ENCODE measurements at regions not wholly inside any gene's neighbourhood (a gene's known extent, or its start where the extent isn't known, plus 50 kb on each side); places are given as distances from the start of the nearest gene placed in this dataset.

GRCh38 chr6:84862843-84863242 is 98.4 kb upstream of the TBX18 start:
- Histone ChIP-seq H2AK5ac (ENCODE audit: low read length, severe bottlenecking) (no peak overlapping the region), H4K8ac (ENCODE audit: low read length) (no peak overlapping the region), H3K14ac (ENCODE audit: low read length in 2 of 2) (no peak overlapping the region), H2BK5ac (ENCODE audit: low read depth, low read length, poor library complexity, severe bottlenecking) (no peak overlapping the region), H2AFZ (ENCODE audit: low read depth, low read length) (no peak overlapping the region), H3K18ac (ENCODE audit: low read depth in 1 of 2, low read length in 2 of 2) (no peak overlapping the region), H3K79me1 (replicated peaks; ENCODE audit: low read length, poor library complexity, severe bottlenecking) (no peaks in the 10 kb centered on the region), H3K4ac (ENCODE audit: low read depth in 1 of 2, low read length in 2 of 2) (no peak overlapping the region), H2BK120ac (ENCODE audit: low read depth, low read length) (no peak overlapping the region), H3K9ac (ENCODE audit: low read length) (no peak overlapping the region), H4K91ac (ENCODE audit: low read length) (no peak overlapping the region), H3K4me1 (ENCODE audit: control insufficient read depth, insufficient read depth, low read depth, low read length) (no peaks in the 10 kb centered on the region), H3K9me3 (ENCODE audit: control insufficient read depth, low read length) (no peaks in the 10 kb centered on the region), H3K4me3 (ENCODE audit: insufficient read depth in 1 of 2, low read depth in 1 of 2, low read length in 2 of 2) (no peak overlapping the region), H2BK15ac (ENCODE audit: low read depth, poor library complexity, severe bottlenecking) (no peak overlapping the region), H2BK12ac (ENCODE audit: low read length in 2 of 2) (no peak overlapping the region), H3K36me3 (ENCODE audit: control insufficient read depth in 1 of 2, insufficient read depth in 2 of 2, low read depth in 1 of 2, low read length in 2 of 2) (no peaks in the 10 kb centered on the region), H3K4me2 (ENCODE audit: low read length, poor library complexity, severe bottlenecking) (no peak overlapping the region), H3K23ac (ENCODE audit: low read length in 2 of 2) (no peak overlapping the region), H3K27ac (ENCODE audit: low read length, poor library complexity, severe bottlenecking) (no peak overlapping the region), H3K27me3 (ENCODE audit: control insufficient read depth in 1 of 2, insufficient read depth in 1 of 2, low read length in 2 of 2) (no peaks in the 10 kb centered on the region)
- no peak for DNase-seq
- WGBS, result 67% methylated on average over 1 of the region's 1 CpG

GRCh38 chr6:84860920-84861319 is 96.5 kb upstream of the TBX18 start:
- H3K79me1 ChIP-seq (replicated peaks; ENCODE audit: low read length, poor library complexity, severe bottlenecking), result no peaks in the 10 kb centered on the region
- no peaks in the 10 kb centered on the region for H3K36me3 ChIP-seq (ENCODE audit: control insufficient read depth in 1 of 2, insufficient read depth in 2 of 2, low read depth in 1 of 2, low read length in 2 of 2)
- no peak overlapping the region for H4K8ac ChIP-seq (ENCODE audit: low read length)
- no peak overlapping the region for H3K4ac ChIP-seq (ENCODE audit: low read depth in 1 of 2, low read length in 2 of 2)
- H2BK120ac ChIP-seq (ENCODE audit: low read depth, low read length), result no peak overlapping the region
- WGBS, result no CpG with 5 or more reads among the region's 2 CpGs
- no peak overlapping the region for H3K4me3 ChIP-seq (ENCODE audit: insufficient read depth in 1 of 2, low read depth in 1 of 2, low read length in 2 of 2)
- no peak overlapping the region for H2BK12ac ChIP-seq (ENCODE audit: low read length in 2 of 2)
- no peaks in the 10 kb centered on the region for H3K4me1 ChIP-seq (ENCODE audit: control insufficient read depth, insufficient read depth, low read depth, low read length)
- no peak overlapping the region for H2BK5ac ChIP-seq (ENCODE audit: low read depth, low read length, poor library complexity, severe bottlenecking)
- no peak overlapping the region for H3K14ac ChIP-seq (ENCODE audit: low read length in 2 of 2)
- H3K27me3 ChIP-seq (ENCODE audit: control insufficient read depth in 1 of 2, insufficient read depth in 1 of 2, low read length in 2 of 2), result no peaks in the 10 kb centered on the region
- no peak overlapping the region for H3K18ac ChIP-seq (ENCODE audit: low read depth in 1 of 2, low read length in 2 of 2)
- no peak overlapping the region for H4K91ac ChIP-seq (ENCODE audit: low read length)
- H3K9me3 ChIP-seq (ENCODE audit: control insufficient read depth, low read length), result no peaks in the 10 kb centered on the region
- H3K27ac ChIP-seq (ENCODE audit: low read length, poor library complexity, severe bottlenecking), result no peak overlapping the region
- no peak for DNase-seq
- H3K9ac ChIP-seq (ENCODE audit: low read length), result peak overlapping the region; percentile 1
- no peak overlapping the region for H2AFZ ChIP-seq (ENCODE audit: low read depth, low read length)
- no peak overlapping the region for H3K4me2 ChIP-seq (ENCODE audit: low read length, poor library complexity, severe bottlenecking)
- H3K23ac ChIP-seq (ENCODE audit: low read length in 2 of 2), result no peak overlapping the region
- H2BK15ac ChIP-seq (ENCODE audit: low read depth, poor library complexity, severe bottlenecking), result no peak overlapping the region
- H2AK5ac ChIP-seq (ENCODE audit: low read length, severe bottlenecking), result no peak overlapping the region

DNA sequence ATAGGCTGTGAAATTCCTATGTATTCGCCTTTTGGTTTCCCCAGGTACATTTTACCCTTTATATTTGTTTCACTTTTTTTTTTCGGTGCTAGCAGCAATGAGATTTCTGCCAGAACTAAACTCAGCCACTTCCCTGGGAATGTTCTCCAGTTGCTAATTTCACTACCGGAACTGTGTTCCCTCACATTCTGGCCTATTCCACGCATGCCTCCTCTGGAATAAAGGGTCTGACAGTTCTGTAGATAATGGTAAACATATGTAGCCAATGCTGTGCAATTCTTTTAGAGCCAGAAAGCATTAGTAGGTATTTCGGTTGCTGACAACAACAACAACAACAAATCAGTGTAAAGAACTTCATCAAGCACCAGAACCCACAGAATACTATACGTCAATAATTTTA is 96.1 kb upstream of the TBX18 start:
- H3K23ac ChIP-seq (ENCODE audit: low read length in 2 of 2), result no peak overlapping the region
- WGBS, result 75% methylated on average over 5 of the region's 6 CpGs
- H2BK15ac ChIP-seq (ENCODE audit: low read depth, poor library complexity, severe bottlenecking), result no peak overlapping the region
- no peaks in the 10 kb centered on the region for H3K79me1 ChIP-seq (replicated peaks; ENCODE audit: low read length, poor library complexity, severe bottlenecking)
- no peak overlapping the region for H3K14ac ChIP-seq (ENCODE audit: low read length in 2 of 2)
- no peak overlapping the region for H4K8ac ChIP-seq (ENCODE audit: low read length)
- no peak overlapping the region for H3K18ac ChIP-seq (ENCODE audit: low read depth in 1 of 2, low read length in 2 of 2)
- H2BK12ac ChIP-seq (ENCODE audit: low read length in 2 of 2), result no peak overlapping the region
- H2BK5ac ChIP-seq (ENCODE audit: low read depth, low read length, poor library complexity, severe bottlenecking), result no peak overlapping the region
- H3K4me3 ChIP-seq (ENCODE audit: insufficient read depth in 1 of 2, low read depth in 1 of 2, low read length in 2 of 2), result no peak overlapping the region
- H3K9ac ChIP-seq (ENCODE audit: low read length), result peak overlapping the region; percentile 1
- no peak overlapping the region for H3K27ac ChIP-seq (ENCODE audit: low read length, poor library complexity, severe bottlenecking)
- no peaks in the 10 kb centered on the region for H3K27me3 ChIP-seq (ENCODE audit: control insufficient read depth in 1 of 2, insufficient read depth in 1 of 2, low read length in 2 of 2)
- H3K4me2 ChIP-seq (ENCODE audit: low read length, poor library complexity, severe bottlenecking), result no peak overlapping the region
- H3K9me3 ChIP-seq (ENCODE audit: control insufficient read depth, low read length), result no peaks in the 10 kb centered on the region
- H3K36me3 ChIP-seq (ENCODE audit: control insufficient read depth in 1 of 2, insufficient read depth in 2 of 2, low read depth in 1 of 2, low read length in 2 of 2), result no peaks in the 10 kb centered on the region
- H3K4ac ChIP-seq (ENCODE audit: low read depth in 1 of 2, low read length in 2 of 2), result no peak overlapping the region
- no peak overlapping the region for H2BK120ac ChIP-seq (ENCODE audit: low read depth, low read length)
- H2AK5ac ChIP-seq (ENCODE audit: low read length, severe bottlenecking), result no peak overlapping the region
- H3K4me1 ChIP-seq (ENCODE audit: control insufficient read depth, insufficient read depth, low read depth, low read length), result no peaks in the 10 kb centered on the region
- H2AFZ ChIP-seq (ENCODE audit: low read depth, low read length), result no peak overlapping the region
- no peak for DNase-seq
- H4K91ac ChIP-seq (ENCODE audit: low read length), result no peak overlapping the region

DNA sequence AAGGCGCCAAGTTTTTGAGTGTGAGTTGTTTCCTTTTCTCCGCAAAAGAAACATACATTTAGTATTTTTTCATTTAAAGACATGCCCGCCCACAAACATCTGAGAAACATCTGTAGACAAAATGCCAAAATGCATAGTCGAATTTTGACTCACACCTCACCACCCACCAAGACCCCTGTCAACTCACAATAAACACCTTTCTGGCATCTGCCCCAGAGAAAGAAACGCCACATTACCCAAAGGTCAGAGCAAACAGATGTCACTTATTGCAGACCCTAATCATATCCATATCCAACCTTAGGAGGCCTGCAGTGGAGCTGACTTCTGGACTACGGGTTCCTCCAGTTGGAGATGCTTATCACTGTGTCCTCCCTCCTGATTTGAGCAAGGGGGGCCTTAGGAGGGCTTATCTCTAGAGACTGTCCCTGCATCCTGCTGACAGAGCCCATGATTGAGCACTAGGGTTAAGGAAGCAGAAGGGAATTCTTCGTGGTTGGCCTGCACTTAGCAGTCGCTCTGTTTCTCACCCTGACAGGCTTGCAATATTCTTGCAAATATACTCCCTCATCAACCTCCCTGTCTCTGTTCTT is 90.5 kb upstream of the TBX18 start:
- H3K4me3 ChIP-seq (ENCODE audit: insufficient read depth in 1 of 2, low read depth in 1 of 2, low read length in 2 of 2), result no peak overlapping the region
- 47% methylated on average over 8 of the region's 8 CpGs for WGBS
- no peak overlapping the region for H3K4ac ChIP-seq (ENCODE audit: low read depth in 1 of 2, low read length in 2 of 2)
- no peaks in the 10 kb centered on the region for H3K36me3 ChIP-seq (ENCODE audit: control insufficient read depth in 1 of 2, insufficient read depth in 2 of 2, low read depth in 1 of 2, low read length in 2 of 2)
- H2BK15ac ChIP-seq (ENCODE audit: low read depth, poor library complexity, severe bottlenecking), result no peak overlapping the region
- no peak overlapping the region for H2BK5ac ChIP-seq (ENCODE audit: low read depth, low read length, poor library complexity, severe bottlenecking)
- no peak overlapping the region for H2AK5ac ChIP-seq (ENCODE audit: low read length, severe bottlenecking)
- no peak overlapping the region for H3K23ac ChIP-seq (ENCODE audit: low read length in 2 of 2)
- no peak overlapping the region for H3K4me2 ChIP-seq (ENCODE audit: low read length, poor library complexity, severe bottlenecking)
- H2AFZ ChIP-seq (ENCODE audit: low read depth, low read length), result no peak overlapping the region
- no peaks in the 10 kb centered on the region for H3K79me1 ChIP-seq (replicated peaks; ENCODE audit: low read length, poor library complexity, severe bottlenecking)
- H2BK120ac ChIP-seq (ENCODE audit: low read depth, low read length), result no peak overlapping the region
- H2BK12ac ChIP-seq (ENCODE audit: low read length in 2 of 2), result no peak overlapping the region
- no peak overlapping the region for H3K14ac ChIP-seq (ENCODE audit: low read length in 2 of 2)
- peaks cover 0 to 6% of the 10 kb centered on the region in 2 experiments for H3K27me3 ChIP-seq (ENCODE audit: control insufficient read depth in 1 of 2, insufficient read depth in 1 of 2, low read length in 2 of 2)
- no peak overlapping the region for H3K27ac ChIP-seq (ENCODE audit: low read length, poor library complexity, severe bottlenecking)
- no peak for DNase-seq
- H3K4me1 ChIP-seq (ENCODE audit: control insufficient read depth, insufficient read depth, low read depth, low read length), result no peaks in the 10 kb centered on the region
- H3K9me3 ChIP-seq (ENCODE audit: control insufficient read depth, low read length), result no peaks in the 10 kb centered on the region
- no peak overlapping the region for H3K9ac ChIP-seq (ENCODE audit: low read length)
- no peak overlapping the region for H3K18ac ChIP-seq (ENCODE audit: low read depth in 1 of 2, low read length in 2 of 2)
- H4K8ac ChIP-seq (ENCODE audit: low read length), result no peak overlapping the region
- no peak overlapping the region for H4K91ac ChIP-seq (ENCODE audit: low read length)

Data from mesenchymal stem cell (in vitro differentiated cells and primary cell).